Activated T-cell treated with anti-CD3 and anti-CD28 coated beads, Interleukin-2, amount 50 U/mL, for 4 hours (primary cell): ENCODE measurements at regions not wholly inside any gene's neighbourhood (a gene's known extent, or its start where the extent isn't known, plus 50 kb on each side); places are given as distances from the start of the nearest gene placed in this dataset.
"Not testable (repeated sequence)": the region's sequence is repeated elsewhere in the genome, so short reads cannot be mapped to it uniquely, and the experiment has no call there.

ENCODE experiments used
- ATAC-seq, 2 donors: fragments of 200-7000 bp; cut with Tn5 transposase; one replicate each; pipeline ENCODE4 v1.10.0; 2021
- DNase-seq: peaks from one replicate; pipeline ENCODE4 v3.0.0-alpha.2; 2020
- H3K27me3 Mint-ChIP-seq: one replicate; pipeline ENCODE4 v1.8.0; 2021; ENCODE audit warnings: low read depth, mixed read lengths
- H3K36me3 Mint-ChIP-seq: one replicate; pipeline ENCODE4 v1.8.0; 2022; ENCODE audit warnings: mixed read lengths; ENCODE audit not compliant: insufficient read depth
- H3K4me1 Mint-ChIP-seq: one replicate; pipeline ENCODE4 v1.8.0; 2021; ENCODE audit warnings: low read depth, mixed read lengths
- H3K4me3 Mint-ChIP-seq: one replicate; pipeline ENCODE4 v1.8.0; 2021; ENCODE audit warnings: mild to moderate bottlenecking, moderate library complexity, mixed read lengths
- H3K9me3 Mint-ChIP-seq: one replicate; pipeline ENCODE4 v1.8.0; 2021; ENCODE audit warnings: mixed read lengths

DNA sequence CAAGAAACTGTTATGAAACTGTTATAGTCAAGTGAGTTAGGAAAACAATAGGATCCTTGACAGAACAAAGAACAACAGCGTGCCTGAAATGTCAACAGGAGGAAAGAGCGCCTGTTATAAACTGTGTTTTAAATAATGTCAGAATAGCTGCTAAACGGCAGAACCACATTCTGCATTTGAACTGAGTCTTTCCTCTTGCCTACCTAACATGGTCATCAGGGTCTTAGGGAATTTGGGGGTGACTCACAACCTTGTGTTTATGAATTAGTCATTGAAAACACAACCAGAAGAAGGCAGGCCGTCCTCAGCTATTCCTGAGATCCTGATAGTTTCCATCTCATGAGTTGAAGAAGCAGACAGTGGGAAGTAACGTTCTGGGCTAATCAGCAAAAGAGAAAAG, 222.0 kb upstream of the FN1 start:
- no peak for ATAC-seq
- no peak for DNase-seq
- no peak overlapping the region for H3K4me3 Mint-ChIP-seq
- H3K4me1 Mint-ChIP-seq = no peaks in the 10 kb centered on the region
- H3K9me3 Mint-ChIP-seq = no peaks in the 10 kb centered on the region
- no peaks in the 10 kb centered on the region for H3K36me3 Mint-ChIP-seq
- H3K27me3 Mint-ChIP-seq = no peaks in the 10 kb centered on the region

DNA sequence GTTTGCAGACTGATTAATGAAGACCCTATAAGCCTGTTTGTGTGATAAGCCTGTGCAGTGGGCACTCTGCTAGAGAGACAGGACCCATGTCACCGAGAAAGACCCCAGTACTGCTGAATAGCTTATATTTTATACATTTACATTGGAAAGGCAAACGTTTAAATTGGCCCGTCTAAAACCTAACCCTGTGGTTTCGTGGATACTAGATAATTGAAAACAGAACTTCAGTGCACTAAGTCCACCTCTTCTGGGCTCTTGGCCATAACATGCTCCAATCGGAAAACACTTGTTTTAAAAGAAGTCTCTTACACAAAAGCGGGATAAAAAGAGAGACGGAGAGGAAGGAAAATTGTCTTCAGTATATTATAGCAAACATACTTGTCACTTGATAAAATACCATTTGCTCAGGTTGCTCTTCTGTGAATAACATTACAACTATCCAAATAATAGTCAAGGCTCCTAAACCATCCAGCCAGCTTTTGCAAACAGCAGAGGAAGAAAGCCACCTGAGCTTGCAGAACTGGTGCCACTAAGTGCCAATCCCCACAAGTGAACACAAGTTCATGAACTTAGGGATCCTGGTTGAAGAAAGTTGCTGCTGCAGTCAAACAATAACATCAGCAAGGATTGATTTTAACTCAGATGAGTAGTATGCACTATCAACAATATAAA, 218.4 kb upstream of the FN1 start:
- ATAC-seq = no peak
- Mint-ChIP-seq H3K9me3 (no peaks in the 10 kb centered on the region), H3K27me3 (no peaks in the 10 kb centered on the region), H3K4me1 (no peaks in the 10 kb centered on the region), H3K4me3 (no peak overlapping the region), H3K36me3 (no peaks in the 10 kb centered on the region)
- no peak for DNase-seq

DNA sequence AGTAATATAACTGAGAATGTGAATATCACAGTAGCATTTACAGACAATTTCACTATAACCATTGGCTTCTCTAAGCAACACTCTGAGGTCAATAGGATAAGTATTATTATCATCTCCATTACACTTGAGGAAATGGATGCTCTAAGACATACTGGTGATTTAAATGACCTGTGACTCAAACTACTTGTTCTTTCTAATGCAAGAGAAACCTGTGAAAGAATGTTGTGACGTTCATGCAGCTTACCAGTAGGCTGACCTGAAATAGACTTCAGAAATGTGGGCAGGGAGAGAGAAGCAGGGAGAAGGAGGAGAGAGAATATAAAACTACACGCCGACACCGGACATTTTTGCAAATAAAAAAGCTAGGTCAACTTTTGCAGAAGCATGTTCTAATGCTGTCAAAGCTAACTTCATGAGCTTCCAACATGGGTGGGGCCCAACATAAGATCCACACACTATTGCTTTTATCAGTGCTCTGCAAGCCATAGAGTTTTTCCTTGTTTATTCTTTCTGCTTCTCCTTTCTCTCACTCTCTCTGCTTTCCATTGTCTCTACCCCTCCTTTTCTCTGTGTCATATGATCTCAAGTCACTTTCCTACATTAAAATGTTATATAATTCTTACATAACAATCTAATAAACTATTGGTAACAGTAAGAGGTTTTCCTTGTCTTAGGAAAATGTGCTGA, 217.6 kb upstream of the FN1 start:
- ATAC-seq = no peak
- H3K9me3 Mint-ChIP-seq = no peaks in the 10 kb centered on the region
- no peaks in the 10 kb centered on the region for H3K36me3 Mint-ChIP-seq
- no peak for DNase-seq
- H3K4me3 Mint-ChIP-seq = no peak overlapping the region
- H3K27me3 Mint-ChIP-seq = no peaks in the 10 kb centered on the region
- no peaks in the 10 kb centered on the region for H3K4me1 Mint-ChIP-seq

DNA sequence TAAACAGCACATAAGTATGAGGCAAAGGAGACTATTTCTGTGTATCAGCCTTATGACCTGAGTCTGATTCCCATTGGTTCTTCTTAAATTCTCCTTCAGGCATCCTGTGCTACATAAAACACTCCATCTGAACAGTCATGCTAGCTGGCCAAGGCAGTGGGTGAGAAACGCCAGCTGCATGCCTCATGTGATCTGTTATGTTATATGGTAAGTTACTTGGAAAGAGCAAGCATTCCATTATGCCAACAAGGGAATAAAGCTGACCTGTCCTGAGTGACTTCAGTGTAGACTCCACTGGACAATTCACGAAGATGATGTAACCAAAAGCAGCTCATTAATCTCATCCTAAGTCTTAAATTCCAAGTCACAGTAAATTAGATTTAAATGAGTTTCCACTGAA, 216.5 kb upstream of the FN1 start:
- Mint-ChIP-seq H3K36me3 (no peaks in the 10 kb centered on the region), H3K9me3 (no peaks in the 10 kb centered on the region), H3K4me3 (no peak overlapping the region), H3K4me1 (no peaks in the 10 kb centered on the region), H3K27me3 (no peaks in the 10 kb centered on the region)
- DNase-seq (no peak), ATAC-seq (no peak)

DNA sequence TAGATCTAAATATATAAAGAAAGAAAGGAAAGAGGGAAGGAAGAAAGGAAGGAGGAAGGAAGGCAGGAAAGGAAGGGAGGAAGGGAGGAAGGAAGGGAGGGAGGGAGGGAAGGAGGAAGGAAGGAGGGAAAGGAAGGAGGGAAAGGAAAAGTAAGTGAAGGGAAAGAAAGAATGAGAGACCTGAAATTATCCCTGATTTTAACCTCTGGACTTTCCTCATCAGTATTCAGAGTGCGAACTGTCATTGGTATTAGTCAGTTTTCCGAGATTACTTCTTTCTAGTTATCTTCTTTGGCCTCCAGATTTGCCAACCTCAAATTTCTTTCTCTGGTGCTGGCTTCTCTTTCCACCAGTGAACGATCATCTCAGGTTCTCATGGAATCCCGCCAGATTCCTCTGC, 215.5 kb upstream of the FN1 start:
- no peak overlapping the region for H3K4me3 Mint-ChIP-seq
- H3K27me3 Mint-ChIP-seq = no peaks in the 10 kb centered on the region
- H3K4me1 Mint-ChIP-seq = no peaks in the 10 kb centered on the region
- DNase-seq = no peak
- ATAC-seq = no peak
- no peaks in the 10 kb centered on the region for H3K9me3 Mint-ChIP-seq
- H3K36me3 Mint-ChIP-seq = no peaks in the 10 kb centered on the region

DNA sequence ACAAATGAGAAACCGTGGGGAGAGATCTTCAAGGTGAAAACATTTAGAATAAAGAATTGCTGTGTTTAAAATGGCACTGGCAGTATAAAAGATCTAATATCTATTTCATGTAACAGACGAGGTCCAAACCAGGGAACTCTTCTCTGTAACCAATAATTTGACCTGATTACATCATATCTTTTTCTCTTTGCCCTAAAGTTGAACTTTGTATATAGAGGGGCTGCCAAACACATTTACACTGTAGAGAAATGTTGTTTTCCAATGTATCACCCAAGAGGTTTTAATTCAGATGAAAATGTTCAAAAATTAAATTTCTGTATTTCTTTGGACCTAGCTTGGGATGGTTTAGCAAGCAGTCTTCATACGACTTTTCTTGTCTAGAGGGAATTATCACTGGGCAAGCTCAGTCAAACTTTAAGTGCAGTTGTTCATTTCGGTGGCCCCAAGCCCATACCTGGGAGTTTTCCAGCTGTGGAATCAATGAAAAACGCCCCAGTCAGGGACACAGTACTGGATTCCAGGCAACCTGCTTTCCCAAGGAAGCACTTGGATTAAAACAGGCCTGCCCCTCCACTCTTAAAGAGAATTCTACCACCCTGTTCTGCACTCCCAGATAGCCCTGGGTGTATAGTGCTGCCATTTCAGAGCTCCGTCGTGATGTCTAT, 208.5 kb upstream of the FN1 start:
- H3K27me3 Mint-ChIP-seq = no peaks in the 10 kb centered on the region
- DNase-seq = no peak
- no peak for ATAC-seq
- no peak overlapping the region for H3K4me3 Mint-ChIP-seq
- no peaks in the 10 kb centered on the region for H3K36me3 Mint-ChIP-seq
- H3K9me3 Mint-ChIP-seq = peaks cover 5% of the 10 kb centered on the region
- H3K4me1 Mint-ChIP-seq = no peaks in the 10 kb centered on the region

DNA sequence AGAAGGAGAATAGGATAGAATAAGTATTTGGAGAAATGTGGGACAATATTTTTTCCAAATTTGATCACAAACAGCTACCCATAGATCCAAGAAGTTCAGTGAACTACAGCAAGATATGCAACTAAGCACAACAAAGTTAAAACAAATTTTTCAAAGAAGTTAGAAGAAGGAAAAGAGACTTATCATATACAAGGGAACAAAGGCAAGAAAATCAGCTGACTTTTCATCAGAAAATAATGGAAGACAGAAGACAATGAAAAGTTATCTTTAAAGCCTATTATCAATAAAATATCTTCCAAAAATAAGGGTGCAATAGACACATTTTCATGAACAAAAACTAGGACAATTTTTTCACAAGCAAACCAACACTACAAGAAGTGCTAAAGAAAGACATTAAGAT, 202.8 kb upstream of the FN1 start:
- Mint-ChIP-seq H3K27me3 (no peaks in the 10 kb centered on the region), H3K4me3 (no peak overlapping the region), H3K9me3 (peaks cover 33% of the 10 kb centered on the region), H3K36me3 (no peaks in the 10 kb centered on the region), H3K4me1 (no peaks in the 10 kb centered on the region)
- ATAC-seq = no peak
- DNase-seq = no peak

DNA sequence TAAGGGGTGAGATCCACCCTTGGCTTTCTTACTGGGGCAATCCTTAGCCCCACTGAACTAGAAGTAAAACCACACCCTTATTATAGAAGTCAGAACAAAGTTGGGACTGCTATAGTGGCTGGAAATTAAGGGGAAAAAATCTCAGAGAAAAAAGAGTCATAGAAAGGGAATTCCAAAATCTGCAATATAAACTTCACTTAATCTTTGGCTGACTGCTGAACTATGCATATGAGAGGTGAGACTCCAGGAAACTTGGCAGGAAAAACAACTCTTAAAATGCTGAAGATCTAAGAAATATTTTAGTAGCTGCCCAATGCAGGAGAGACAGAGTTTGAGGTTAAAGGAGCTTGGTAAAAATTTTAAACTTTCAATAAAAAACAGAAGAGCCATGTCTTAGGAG, 201.8 kb upstream of the FN1 start:
- Mint-ChIP-seq H3K4me3 (no peak overlapping the region), H3K36me3 (no peaks in the 10 kb centered on the region), H3K4me1 (no peaks in the 10 kb centered on the region), H3K27me3 (no peaks in the 10 kb centered on the region), H3K9me3 (peaks cover 43% of the 10 kb centered on the region)
- no peak for ATAC-seq
- DNase-seq = no peak

DNA sequence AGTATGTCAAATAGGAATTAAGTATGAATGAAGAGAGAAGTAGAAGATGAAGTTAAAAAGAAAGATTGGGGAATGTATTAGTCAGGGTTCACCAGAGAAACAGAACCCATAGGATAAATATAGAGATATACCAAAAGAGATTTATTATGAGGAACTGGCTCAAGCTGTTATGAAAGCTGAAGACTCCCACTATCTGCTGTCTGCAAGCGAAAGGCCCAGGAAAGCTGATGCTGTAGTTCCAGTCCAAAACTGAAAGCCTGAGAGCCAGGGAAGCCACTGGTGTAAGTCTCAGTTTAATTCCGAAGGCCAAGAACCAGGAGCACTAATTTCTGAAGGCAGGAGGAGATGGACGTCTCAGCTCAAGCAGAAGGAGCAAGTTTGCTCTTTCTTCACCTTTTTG, 200.9 kb upstream of the FN1 start:
- no peaks in the 10 kb centered on the region for H3K27me3 Mint-ChIP-seq
- no peak overlapping the region for H3K4me3 Mint-ChIP-seq
- no peak for ATAC-seq
- no peaks in the 10 kb centered on the region for H3K4me1 Mint-ChIP-seq
- no peaks in the 10 kb centered on the region for H3K36me3 Mint-ChIP-seq
- no peak for DNase-seq
- H3K9me3 Mint-ChIP-seq = peaks cover 51% of the 10 kb centered on the region

DNA sequence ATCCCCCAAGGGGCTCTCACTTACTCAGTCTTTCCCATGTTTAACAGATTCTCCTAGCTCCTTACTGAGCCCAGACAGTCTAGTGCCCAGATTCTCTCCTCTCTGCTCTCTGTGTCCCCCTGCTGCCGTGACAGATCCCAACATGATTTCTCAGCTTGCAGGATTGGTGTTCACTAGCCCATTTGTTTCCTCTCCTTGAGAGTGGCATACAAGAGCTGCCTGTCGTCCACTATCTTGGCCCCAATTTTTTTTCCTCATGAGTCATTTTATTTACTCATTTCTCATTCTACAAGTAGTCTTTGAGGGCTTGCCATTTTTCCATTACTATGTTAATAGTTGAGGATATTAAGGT, 199.9 kb upstream of the FN1 start:
- H3K4me3 Mint-ChIP-seq = no peak overlapping the region
- H3K27me3 Mint-ChIP-seq = no peaks in the 10 kb centered on the region
- H3K36me3 Mint-ChIP-seq = no peaks in the 10 kb centered on the region
- ATAC-seq (no peak), DNase-seq (no peak)
- no peaks in the 10 kb centered on the region for H3K4me1 Mint-ChIP-seq
- peaks cover 61% of the 10 kb centered on the region for H3K9me3 Mint-ChIP-seq

DNA sequence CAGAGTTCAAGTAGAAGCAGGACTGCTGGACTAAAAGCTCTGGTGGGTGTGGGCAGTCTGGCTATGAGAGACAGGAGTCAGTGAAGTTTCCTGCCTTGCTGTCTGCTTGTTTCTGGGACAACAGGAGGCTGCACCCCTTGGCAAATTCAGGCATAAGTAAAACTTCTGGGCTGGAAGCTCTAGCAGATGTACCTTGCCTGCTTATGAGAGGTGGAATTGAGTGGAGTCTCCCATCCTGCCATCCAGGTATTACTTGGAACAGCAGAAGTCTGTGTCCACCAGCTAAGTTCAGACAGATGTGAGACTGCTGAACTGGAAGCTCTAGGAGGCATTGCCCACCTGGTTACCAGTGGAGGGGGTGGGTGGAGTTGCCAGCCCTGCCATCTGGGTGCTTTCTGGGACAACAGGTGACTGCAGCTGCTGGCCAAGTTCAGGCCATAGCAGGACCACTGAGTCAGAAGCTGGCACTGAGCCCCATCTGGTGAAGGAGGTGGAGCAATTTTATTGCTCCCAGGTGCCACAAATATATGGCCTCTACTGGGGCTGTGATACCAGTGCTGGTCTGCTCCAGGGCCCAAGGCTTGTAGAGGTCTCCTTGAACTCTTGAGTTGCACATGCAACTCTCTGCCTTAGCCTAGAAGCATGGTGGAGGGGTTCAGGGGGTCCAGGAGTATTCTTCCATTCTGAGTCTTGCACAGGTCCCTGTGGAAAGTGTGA, 199.4 kb upstream of the FN1 start:
- Mint-ChIP-seq H3K4me3 (no peak overlapping the region), H3K9me3 (peaks cover 64% of the 10 kb centered on the region)

DNA sequence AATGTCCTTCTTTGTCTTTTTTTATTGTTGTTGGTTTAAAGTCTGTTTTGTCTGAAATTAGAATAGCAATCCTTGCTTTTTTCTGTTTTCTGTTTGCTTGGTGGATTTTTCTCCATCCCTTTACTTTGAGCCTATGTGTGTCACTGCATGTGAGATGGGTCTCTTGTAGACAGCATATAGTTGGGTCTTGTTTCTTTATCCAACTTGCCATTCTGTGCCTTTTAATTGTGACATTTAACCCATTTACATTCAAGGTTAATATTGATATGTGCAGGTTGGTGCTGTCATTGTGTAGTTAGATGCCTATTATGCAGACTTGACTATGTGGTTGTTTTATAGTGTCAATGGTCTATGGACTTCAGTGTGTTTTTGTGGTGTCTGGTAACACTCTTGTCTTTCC, 197.5 kb upstream of the FN1 start:
- H3K4me1 Mint-ChIP-seq = no peaks in the 10 kb centered on the region
- ATAC-seq (no peak), DNase-seq (no peak)
- H3K27me3 Mint-ChIP-seq = no peaks in the 10 kb centered on the region
- H3K36me3 Mint-ChIP-seq = no peaks in the 10 kb centered on the region
- no peak overlapping the region for H3K4me3 Mint-ChIP-seq
- peaks cover 49% of the 10 kb centered on the region for H3K9me3 Mint-ChIP-seq

More for the DNA sequence above, 199.4 kb upstream of the FN1 start:
- DNase-seq (no peak), ATAC-seq (no peak)
- Mint-ChIP-seq H3K36me3 (no peaks in the 10 kb centered on the region), H3K27me3 (no peaks in the 10 kb centered on the region), H3K4me1 (no peaks in the 10 kb centered on the region)

DNA sequence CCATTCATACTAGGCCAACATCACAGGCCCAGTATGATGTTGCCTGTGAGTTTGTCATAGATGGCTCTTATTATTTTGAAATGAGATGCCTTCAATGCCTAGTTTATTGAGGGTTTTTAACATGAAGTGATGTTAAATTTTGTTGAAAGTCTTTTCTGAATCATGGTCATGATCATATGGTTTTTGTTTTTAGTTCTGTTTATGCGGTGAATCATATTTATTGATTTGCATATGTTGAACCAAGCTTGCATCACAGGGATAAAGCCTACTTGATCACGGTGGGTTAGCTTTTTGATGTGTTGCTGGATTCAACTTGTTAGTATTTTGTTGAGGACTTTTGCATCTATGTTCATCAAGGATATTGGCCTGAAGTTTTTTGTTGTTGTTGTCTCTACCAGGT, 195.8 kb upstream of the FN1 start:
- H3K36me3 Mint-ChIP-seq = no peaks in the 10 kb centered on the region
- DNase-seq (no peak), ATAC-seq (no peak)
- H3K4me1 Mint-ChIP-seq = no peaks in the 10 kb centered on the region
- no peaks in the 10 kb centered on the region for H3K27me3 Mint-ChIP-seq
- H3K9me3 Mint-ChIP-seq = peaks cover 46% of the 10 kb centered on the region
- no peak overlapping the region for H3K4me3 Mint-ChIP-seq

DNA sequence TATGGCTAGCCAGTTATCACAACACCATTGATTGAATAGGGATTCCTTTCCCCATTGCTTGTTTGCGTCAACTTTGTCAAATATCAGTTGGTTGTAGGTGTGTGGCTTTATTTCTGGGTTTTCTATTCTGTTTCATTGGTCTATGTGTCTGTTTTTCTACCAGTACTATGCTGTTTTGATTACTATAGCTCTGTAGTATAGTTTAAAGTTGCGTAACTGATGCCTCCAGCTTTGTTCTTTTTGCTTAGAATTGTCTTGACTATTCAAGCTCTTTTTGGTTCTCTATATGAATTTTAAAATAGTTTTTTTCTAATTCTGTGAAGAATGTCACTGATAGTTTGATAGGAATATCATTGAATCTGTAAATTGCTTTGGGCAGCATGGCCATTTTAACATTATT, 194.9 kb upstream of the FN1 start:
- not testable (repeated sequence) for H3K4me3 Mint-ChIP-seq, H3K27me3 Mint-ChIP-seq, H3K36me3 Mint-ChIP-seq, H3K4me1 Mint-ChIP-seq, ATAC-seq, DNase-seq
- H3K9me3 Mint-ChIP-seq = peaks cover 43% of the 10 kb centered on the region

DNA sequence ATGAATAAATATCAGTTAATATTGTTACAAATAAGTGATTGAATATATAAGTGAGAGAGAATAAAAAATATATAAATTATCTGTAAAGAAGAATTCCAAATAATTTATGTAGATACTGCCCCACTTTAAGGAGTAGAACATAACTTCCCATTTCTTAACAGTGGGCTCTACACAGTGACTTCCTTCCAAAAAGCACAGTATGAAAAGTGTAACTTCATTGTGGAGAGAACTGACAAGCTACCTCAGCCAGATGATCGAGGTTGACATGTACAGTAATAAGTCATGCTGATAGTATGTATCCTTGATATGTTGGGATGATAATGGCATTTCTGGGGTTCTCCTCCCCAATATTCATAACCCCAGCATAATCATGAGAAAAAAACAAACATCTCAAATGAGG, 191.9 kb upstream of the FN1 start:
- Mint-ChIP-seq H3K27me3 (no peaks in the 10 kb centered on the region), H3K4me1 (no peaks in the 10 kb centered on the region), H3K36me3 (no peaks in the 10 kb centered on the region), H3K9me3 (peaks cover 22% of the 10 kb centered on the region), H3K4me3 (no peak overlapping the region)
- DNase-seq (no peak), ATAC-seq (no peak)
